PC-3 (cell line): ENCODE measurements at regions not wholly inside any gene's neighbourhood (a gene's known extent, or its start where the extent isn't known, plus 50 kb on each side); places are given as distances from the start of the nearest gene placed in this dataset.
"Not testable (repeated sequence)": the region's sequence is repeated elsewhere in the genome, so short reads cannot be mapped to it uniquely, and the experiment has no call there.

Source experiments
- ATAC-seq: fragments of 200-7000 bp; cut with Tn5 transposase; 2 replicates; pipeline ENCODE4 v1.9.1; 2020; ENCODE audit warnings: mild to moderate bottlenecking, moderate library complexity
- BruUV-seq: library from RNA; stranded (reverse); fragments of 400-500 nt; replicated peaks from 2 replicates; lab custom pipeline; 2021; lab: Mats Ljungman, UMichigan
- CTCF ChIA-PET: fragments of 300-600 bp; sonication (Branson Sonifier 250); formaldehyde crosslinking; loops from one replicate; lab custom pipeline; 2022; ENCODE audit warnings: antibody characterized with exemption; lab: Charles Lee
- POLR2A ChIA-PET: fragments of 300-600 bp; sonication (Branson Sonifier 250); formaldehyde crosslinking; loops from one replicate; lab custom pipeline; 2022; ENCODE audit warnings: antibody characterized with exemption; ENCODE audit not compliant: unreplicated experiment; lab: Charles Lee
- DNase-seq: peaks from one replicate; pipeline ENCODE4 v3.0.0-alpha.2; 2015
- H2AFZ ChIP-seq: fragments of 300-600 bp; sonication (generic); 2 replicates; pipeline ENCODE4 v1.6.0; 2016; ENCODE audit warnings: antibody characterized with exemption, low read length
- H3F3A ChIP-seq: fragments of 300-600 bp; sonication (generic); one replicate; pipeline ENCODE4 v1.6.0; 2017; ENCODE audit warnings: antibody characterized with exemption, low read length, control low read depth, mild to moderate bottlenecking; ENCODE audit not compliant: unreplicated experiment
- H3K27ac ChIP-seq: fragments of 300-600 bp; sonication (generic); 2 replicates; pipeline ENCODE4 v1.5.1; 2016; ENCODE audit warnings: mild to moderate bottlenecking, low read length
- H3K27me3 ChIP-seq: fragments of 300-600 bp; sonication (generic); 2 replicates; pipeline ENCODE4 v1.6.1; 2016; ENCODE audit warnings: low read length, mixed read lengths
- H3K36me3 ChIP-seq: fragments of 300-600 bp; sonication (generic); 2 replicates; pipeline ENCODE4 v1.6.1; 2016; ENCODE audit warnings: low read depth, mixed run types, low read length, mixed read lengths
- H3K4me1 ChIP-seq: fragments of 300-600 bp; sonication (generic); 2 replicates; pipeline ENCODE4 v1.5.1; 2016; ENCODE audit warnings: low read length; ENCODE audit not compliant: insufficient read depth
- H3K4me2 ChIP-seq: fragments of 300-600 bp; sonication (generic); 2 replicates; pipeline ENCODE4 v1.6.0; 2016; ENCODE audit warnings: low read length
- H3K4me3 ChIP-seq: fragments of 300-600 bp; sonication (generic); 2 replicates; pipeline ENCODE4 v1.5.1; 2016; ENCODE audit warnings: mild to moderate bottlenecking, low read length, mixed read lengths
- H3K79me2 ChIP-seq: fragments of 300-600 bp; sonication (generic); 2 replicates; pipeline ENCODE4 v1.6.1; 2017; ENCODE audit warnings: low read length, mixed read lengths
- H3K9ac ChIP-seq: fragments of 300-600 bp; sonication (generic); 2 replicates; pipeline ENCODE4 v1.6.0; 2016; ENCODE audit warnings: mild to moderate bottlenecking, low read length
- H3K9me2 ChIP-seq: fragments of 300-600 bp; sonication (generic); replicated peaks from 2 replicates; pipeline ENCODE4 v1.6.1; 2016; ENCODE audit warnings: mixed run types, low read length, mixed read lengths
- H3K9me3 ChIP-seq: fragments of 300-600 bp; sonication (generic); 2 replicates; pipeline ENCODE4 v1.6.1; 2016; ENCODE audit warnings: low read length, mixed read lengths
- H4K20me1 ChIP-seq: fragments of 300-600 bp; sonication (generic); 2 replicates; pipeline ENCODE4 v1.6.1; 2016; ENCODE audit warnings: low read length, mixed read lengths
- EZH2 ChIP-seq: fragments of 300-600 bp; sonication (generic); IDR thresholded peaks from one replicate; pipeline ENCODE4 v1.6.1; 2017; ENCODE audit warnings: antibody characterized with exemption, mild to moderate bottlenecking, low read length; ENCODE audit not compliant: unreplicated experiment
- EZH2phosphoT487 ChIP-seq: fragments of 300-600 bp; sonication (generic); IDR thresholded peaks from 2 replicates; pipeline ENCODE4 v1.6.1; 2018; ENCODE audit warnings: mild to moderate bottlenecking, antibody characterized with exemption, low read length, borderline replicate concordance
- intact Hi-C: fragments of 100-400 bp; cut with micrococcal nuclease; formaldehyde crosslinking; loops from 2 replicates; pipeline ENCODE4 v1.9.0; 2023
- TF ChIP-seq, protein P1 (sequence below): fragments of 300-600 bp; sonication (generic); conservative IDR thresholded peaks from 2 replicates; pipeline ENCODE4 v1.5.1; 2017; ENCODE audit warnings: antibody characterized with exemption, low read depth, mild to moderate bottlenecking, low read length

DNA sequence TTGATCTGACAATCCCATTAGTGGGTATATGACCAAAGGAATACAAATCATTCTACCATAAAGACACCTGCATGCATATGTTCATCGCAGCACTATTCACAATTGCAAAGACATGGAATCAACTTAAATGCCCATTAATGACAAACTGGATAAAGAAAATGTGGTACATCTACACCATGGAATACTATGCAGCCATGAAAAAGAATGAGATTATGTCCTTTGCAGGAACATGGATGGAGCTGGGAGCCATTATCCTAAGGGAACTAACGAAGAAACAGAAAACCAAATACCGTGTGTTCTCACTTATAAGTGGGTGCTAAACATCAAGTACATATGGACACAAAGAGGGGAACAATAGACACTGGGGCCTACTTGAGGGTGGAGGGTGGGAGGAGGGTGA lies 74.1 kb upstream of the PTHLH start:
- not testable (repeated sequence) for H3K4me3 ChIP-seq

DNA sequence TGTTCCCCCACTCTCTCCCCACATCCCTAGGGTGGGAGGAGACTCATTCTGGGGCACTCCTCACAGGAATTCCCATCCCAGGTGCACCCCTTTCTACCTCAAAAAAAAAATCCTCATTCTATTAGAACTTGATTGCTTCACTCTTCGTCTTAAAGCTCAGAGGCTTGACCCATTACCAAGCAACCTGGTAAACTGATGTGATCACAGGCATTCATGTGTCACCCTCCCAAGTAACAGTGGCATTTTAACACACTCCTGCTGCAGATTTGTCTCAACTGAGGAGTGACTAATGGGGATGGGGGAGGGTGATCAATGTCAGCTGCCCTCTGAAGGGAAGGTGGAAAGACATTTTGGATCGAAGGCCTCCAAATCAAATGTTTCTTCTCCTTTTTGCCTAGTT lies 78.1 kb upstream of the PTHLH start:
- Histone ChIP-seq H3K4me3 (no peak overlapping the region), H3K27me3 (no peaks in the 10 kb centered on the region), H3K36me3 (no peaks in the 10 kb centered on the region), H3K27ac (no peak overlapping the region), H3K4me2 (no peak overlapping the region), H3K4me1 (peaks cover 6% of the 10 kb centered on the region; the same call in 1 of the 2 replicates), H3K79me2 (no peaks in the 10 kb centered on the region), H4K20me1 (no peaks in the 10 kb centered on the region), H3K9me2 (no peaks in the 10 kb centered on the region), H3K9ac (no peak overlapping the region), H3F3A (no peaks in the 10 kb centered on the region), H3K9me3 (no peaks in the 10 kb centered on the region), H2AFZ (0 out of 2 replicates have a peak overlapping the region, but pooled peaks have one; percentile 1)
- no TSS peak for BruUV-seq
- ATAC-seq: no peak; the same call in 1 of the 2 replicates
- peak; percentile 74 for DNase-seq
- POLR2A ChIA-PET: no interaction called here
- CTCF ChIA-PET: no interaction called here
- intact Hi-C loops: no loop called here
- no peak for TF ChIP-seq EZH2phosphoT487
- TF ChIP-seq EZH2: no peak
- TF ChIP-seq, protein P1, sequence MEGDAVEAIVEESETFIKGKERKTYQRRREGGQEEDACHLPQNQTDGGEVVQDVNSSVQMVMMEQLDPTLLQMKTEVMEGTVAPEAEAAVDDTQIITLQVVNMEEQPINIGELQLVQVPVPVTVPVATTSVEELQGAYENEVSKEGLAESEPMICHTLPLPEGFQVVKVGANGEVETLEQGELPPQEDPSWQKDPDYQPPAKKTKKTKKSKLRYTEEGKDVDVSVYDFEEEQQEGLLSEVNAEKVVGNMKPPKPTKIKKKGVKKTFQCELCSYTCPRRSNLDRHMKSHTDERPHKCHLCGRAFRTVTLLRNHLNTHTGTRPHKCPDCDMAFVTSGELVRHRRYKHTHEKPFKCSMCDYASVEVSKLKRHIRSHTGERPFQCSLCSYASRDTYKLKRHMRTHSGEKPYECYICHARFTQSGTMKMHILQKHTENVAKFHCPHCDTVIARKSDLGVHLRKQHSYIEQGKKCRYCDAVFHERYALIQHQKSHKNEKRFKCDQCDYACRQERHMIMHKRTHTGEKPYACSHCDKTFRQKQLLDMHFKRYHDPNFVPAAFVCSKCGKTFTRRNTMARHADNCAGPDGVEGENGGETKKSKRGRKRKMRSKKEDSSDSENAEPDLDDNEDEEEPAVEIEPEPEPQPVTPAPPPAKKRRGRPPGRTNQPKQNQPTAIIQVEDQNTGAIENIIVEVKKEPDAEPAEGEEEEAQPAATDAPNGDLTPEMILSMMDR: no peak

More for the DNA sequence above, 74.1 kb upstream of the PTHLH start:
- H3K9me2 ChIP-seq, BruUV-seq, H3K4me1 ChIP-seq, DNase-seq, H3K4me2 ChIP-seq, H3K79me2 ChIP-seq, H3K9me3 ChIP-seq, ATAC-seq, CTCF ChIA-PET, H3K27me3 ChIP-seq, intact Hi-C loops, H4K20me1 ChIP-seq, H3K9ac ChIP-seq, H2AFZ ChIP-seq, POLR2A ChIA-PET, H3K27ac ChIP-seq, H3K36me3 ChIP-seq, H3F3A ChIP-seq: not testable (repeated sequence)
- peak; percentile 50; the same call in 1 of the 2 replicates for TF ChIP-seq EZH2phosphoT487

DNA sequence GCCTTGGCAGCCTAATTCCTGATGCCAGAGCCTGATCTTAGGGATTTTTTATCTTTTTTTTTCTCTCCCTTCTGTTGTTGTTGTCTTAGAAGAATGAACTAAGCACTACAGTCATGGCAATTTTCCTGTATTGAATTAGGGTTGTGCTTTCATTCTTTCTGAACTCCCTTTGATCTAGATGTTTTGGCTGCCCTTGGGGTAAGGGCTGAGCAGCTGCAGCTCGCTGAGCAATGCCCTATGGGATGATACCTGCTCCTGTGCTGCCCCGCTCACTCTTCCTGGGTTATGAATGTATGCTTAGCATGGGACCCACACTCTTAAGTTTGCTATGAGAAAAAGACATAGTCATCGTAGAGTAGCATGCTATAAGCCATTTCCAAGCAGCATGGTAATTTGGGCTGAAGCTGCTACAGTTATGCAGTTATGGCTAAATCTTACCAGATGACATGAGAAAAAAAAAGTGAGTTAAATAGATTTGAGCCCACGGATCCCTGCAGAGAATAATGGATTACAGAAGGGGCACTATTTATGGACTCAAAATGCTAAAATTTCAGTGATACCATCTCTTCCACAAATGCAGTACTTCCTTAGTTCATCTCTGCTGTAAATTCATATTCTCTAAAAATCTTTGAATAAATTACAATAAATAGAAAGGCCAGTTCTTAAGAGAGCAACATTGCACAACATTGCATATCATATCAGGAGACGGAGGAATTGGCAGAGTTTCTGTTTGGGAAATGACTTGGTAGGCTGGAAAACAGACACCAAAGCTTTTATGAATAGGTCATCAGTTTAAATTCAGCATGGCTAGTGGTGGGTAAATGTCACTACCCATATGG lies 79.2 kb upstream of the PTHLH start:
- POLR2A ChIA-PET: no interaction called here
- H3F3A ChIP-seq: no peaks in the 10 kb centered on the region
- no TSS peak for BruUV-seq

More for the DNA sequence above, 79.2 kb upstream of the PTHLH start:
- intact Hi-C loops: no loop called here
- DNase-seq: no peak
- no peak for ATAC-seq
- no peak overlapping the region for H2AFZ ChIP-seq
- H3K9me2 ChIP-seq: no peaks in the 10 kb centered on the region; the same call in 1 of the 2 replicates
- H3K27ac ChIP-seq: no peak overlapping the region
- no peak for TF ChIP-seq EZH2phosphoT487
- TF ChIP-seq, protein P1: no peak
- TF ChIP-seq EZH2: no peak
- no peaks in the 10 kb centered on the region for H4K20me1 ChIP-seq
- no peaks in the 10 kb centered on the region for H3K9me3 ChIP-seq
- no peaks in the 10 kb centered on the region for H3K36me3 ChIP-seq
- no peaks in the 10 kb centered on the region for H3K27me3 ChIP-seq
- peaks cover 6% of the 10 kb centered on the region; the same call in 1 of the 2 replicates for H3K4me1 ChIP-seq
- no peak overlapping the region for H3K4me3 ChIP-seq
- H3K79me2 ChIP-seq: no peaks in the 10 kb centered on the region
- no peak overlapping the region for H3K9ac ChIP-seq
- H3K4me2 ChIP-seq: no peak overlapping the region
- CTCF ChIA-PET: no interaction called here
